Liver (tissue), 8 donors: ENCODE measurements at regions not wholly inside any gene's neighbourhood (a gene's known extent, or its start where the extent isn't known, plus 50 kb on each side); places are given as distances from the start of the nearest gene placed in this dataset.

ENCODE experiments used
- DNase-seq: peaks from one replicate; pipeline ENCODE4 v3.0.0-alpha.2; 2017; ENCODE audit warnings: low spot score
- H3K27ac ChIP-seq, 2 donors: one replicate each; pipeline ENCODE4 v1.7.0; 2013; ENCODE audit warnings: inconsistent platforms in 2 of 2, low read length in 2 of 2, control low read depth in 1 of 2, low read depth in 1 of 2, mild to moderate bottlenecking in 1 of 2
- H3K27me3 ChIP-seq, 4 donors: one replicate each; pipeline versions ENCODE4 v1.6.1 to v1.7.0; 2013; ENCODE audit warnings: low read length in 3 of 4, inconsistent platforms in 1 of 4, mild to moderate bottlenecking in 1 of 4, moderate library complexity in 1 of 4; ENCODE audit not compliant: control insufficient read depth in 4 of 4, insufficient read depth in 4 of 4
- H3K36me3 ChIP-seq, 4 donors: one replicate each; pipeline versions ENCODE4 v1.6.1 to v1.7.0; 2013; ENCODE audit warnings: low read length in 3 of 4, mild to moderate bottlenecking in 3 of 4, low read depth in 1 of 4, moderate library complexity in 1 of 4; ENCODE audit not compliant: control insufficient read depth in 4 of 4, insufficient read depth in 3 of 4
- H3K4me1 ChIP-seq, 4 donors: one replicate each; pipeline versions ENCODE4 v1.6.1 to v1.7.0; 2013; ENCODE audit warnings: low read length in 3 of 4, mild to moderate bottlenecking in 3 of 4, moderate library complexity in 1 of 4; ENCODE audit not compliant: control insufficient read depth in 4 of 4, insufficient read depth in 4 of 4
- H3K4me3 ChIP-seq, 3 donors: one replicate each; pipeline versions ENCODE4 v1.6.1 to v1.7.0; 2013; ENCODE audit warnings: low read length in 3 of 3, control low read depth in 1 of 3, low read depth in 1 of 3, mild to moderate bottlenecking in 1 of 3
- H3K9ac ChIP-seq, 2 donors: one replicate each; pipeline ENCODE4 v1.7.0; 2013; ENCODE audit warnings: low read length in 2 of 2, mild to moderate bottlenecking in 2 of 2, moderate library complexity in 2 of 2, control low read depth in 1 of 2, low read depth in 1 of 2
- H3K9me3 ChIP-seq, 4 donors: one replicate each; pipeline versions ENCODE4 v1.6.1 to v1.7.0; 2013; ENCODE audit warnings: low read length in 3 of 4; ENCODE audit not compliant: control insufficient read depth in 4 of 4
- EGR1 ChIP-seq, 2 donors: IDR thresholded peaks; 2 replicates each; pipeline ENCODE4 v1.6.1; 2016 to 2018; ENCODE audit warnings: antibody characterized with exemption in 2 of 2, low read depth in 2 of 2
- FOXA1 ChIP-seq: IDR thresholded peaks from 2 replicates; pipeline ENCODE4 v1.6.1; 2016; ENCODE audit warnings: antibody characterized with exemption
- FOXA2 ChIP-seq: IDR thresholded peaks from 2 replicates; pipeline ENCODE4 v1.6.1; 2016; ENCODE audit warnings: antibody characterized with exemption
- GABPA ChIP-seq, 2 donors: IDR thresholded peaks in 1 of 2; conservative IDR thresholded peaks in 1 of 2; 2 replicates each; pipeline ENCODE4 v1.6.1; 2016; ENCODE audit warnings: antibody characterized with exemption in 2 of 2, mild to moderate bottlenecking in 1 of 2, moderate library complexity in 1 of 2
- HNF4A ChIP-seq, 2 donors: conservative IDR thresholded peaks; 2 replicates each; pipeline ENCODE4 v1.6.1; 2016; ENCODE audit warnings: antibody characterized with exemption in 2 of 2, mild to moderate bottlenecking in 2 of 2
- JUND ChIP-seq, 2 donors: IDR thresholded peaks; 2 replicates each; pipeline ENCODE4 v1.6.1; 2016; ENCODE audit warnings: antibody characterized with exemption in 2 of 2
- MAX ChIP-seq: IDR thresholded peaks from 2 replicates; pipeline ENCODE4 v1.6.1; 2016; ENCODE audit warnings: antibody characterized with exemption
- NR2F2 ChIP-seq: IDR thresholded peaks from 2 replicates; pipeline ENCODE4 v1.6.1; 2016; ENCODE audit warnings: antibody characterized with exemption
- RAD21 ChIP-seq, 2 donors: IDR thresholded peaks; 2 replicates each; pipeline ENCODE4 v1.6.1; 2016; ENCODE audit warnings: antibody characterized with exemption in 2 of 2, mild to moderate bottlenecking in 2 of 2
- RXRA ChIP-seq, 2 donors: IDR thresholded peaks; 2 replicates each; pipeline ENCODE4 v1.6.1; 2017 to 2018; ENCODE audit warnings: antibody characterized with exemption in 2 of 2, mild to moderate bottlenecking in 1 of 2
- TAF1 ChIP-seq: conservative IDR thresholded peaks from 2 replicates; pipeline ENCODE4 v1.6.1; 2016; ENCODE audit warnings: antibody characterized with exemption, mild to moderate bottlenecking
- YY1 ChIP-seq: IDR thresholded peaks from 2 replicates; pipeline ENCODE4 v1.6.1; 2016; ENCODE audit warnings: antibody characterized with exemption, mild to moderate bottlenecking
- ZBTB33 ChIP-seq: IDR thresholded peaks from 2 replicates; pipeline ENCODE4 v1.6.1; 2016; ENCODE audit warnings: antibody characterized with exemption
- WGBS: extraction: QIAGEN DNeasy Blood & Tissue Kit; methylation state at CpG from one replicate; pipeline ENCODE4 v1.1.7; 2013; 5-methylcytosine and 5-hydroxymethylcytosine counted together
- TF ChIP-seq, protein P1 (sequence below): IDR thresholded peaks from 2 replicates; pipeline ENCODE4 v1.6.1; 2016; ENCODE audit warnings: antibody characterized with exemption
- TF ChIP-seq, protein P2 (sequence below): IDR thresholded peaks from 2 replicates; pipeline ENCODE4 v1.6.1; 2016; ENCODE audit warnings: antibody characterized with exemption, mild to moderate bottlenecking
- TF ChIP-seq, protein P3 (sequence below): fragments of 150-350 bp; IDR thresholded peaks from 2 replicates; pipeline ENCODE4 v1.5.1; 2017; ENCODE audit warnings: improper control_type of control experiment, low read depth, low read length; ENCODE audit not compliant: missing input control
- donor health status: healthy.
- donor health status: healthy.
- donor health status: healthy.
- donor health status: healthy.
- donor health status: healthy.

DNA sequence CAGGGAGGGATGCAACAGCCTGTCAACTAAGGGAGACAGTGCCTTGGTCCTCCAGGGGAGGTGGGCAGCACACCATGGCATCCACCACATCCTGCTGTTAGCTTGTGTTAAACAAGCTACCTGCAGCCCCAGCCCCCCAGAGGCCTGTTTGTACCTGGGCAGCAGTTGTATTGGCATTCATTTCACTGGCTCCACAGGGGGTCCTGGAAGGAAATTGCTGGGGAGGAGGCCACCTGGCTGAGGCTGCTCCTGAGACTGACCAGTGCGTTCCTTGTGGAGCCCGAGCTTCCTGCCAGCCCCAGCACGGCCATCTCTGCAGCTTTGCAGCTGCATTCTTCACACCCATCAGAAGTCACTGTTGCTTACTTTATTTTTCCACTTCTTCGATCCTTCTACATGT, 479.9 kb downstream of the INSC start:
- H3K27me3 ChIP-seq: no peaks in the 10 kb centered on the region
- H3K36me3 ChIP-seq: no peaks in the 10 kb centered on the region
- H3K9me3 ChIP-seq: no peaks in the 10 kb centered on the region
- H3K9ac ChIP-seq: no peak overlapping the region
- TF ChIP-seq, protein P1, sequence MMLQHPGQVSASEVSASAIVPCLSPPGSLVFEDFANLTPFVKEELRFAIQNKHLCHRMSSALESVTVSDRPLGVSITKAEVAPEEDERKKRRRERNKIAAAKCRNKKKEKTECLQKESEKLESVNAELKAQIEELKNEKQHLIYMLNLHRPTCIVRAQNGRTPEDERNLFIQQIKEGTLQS: no peak
- TF ChIP-seq EGR1 (IDR thresholded peaks at IDR 0.05; ENCODE audit: low read depth in 2 of 2): no peak
- TF ChIP-seq, protein P2, sequence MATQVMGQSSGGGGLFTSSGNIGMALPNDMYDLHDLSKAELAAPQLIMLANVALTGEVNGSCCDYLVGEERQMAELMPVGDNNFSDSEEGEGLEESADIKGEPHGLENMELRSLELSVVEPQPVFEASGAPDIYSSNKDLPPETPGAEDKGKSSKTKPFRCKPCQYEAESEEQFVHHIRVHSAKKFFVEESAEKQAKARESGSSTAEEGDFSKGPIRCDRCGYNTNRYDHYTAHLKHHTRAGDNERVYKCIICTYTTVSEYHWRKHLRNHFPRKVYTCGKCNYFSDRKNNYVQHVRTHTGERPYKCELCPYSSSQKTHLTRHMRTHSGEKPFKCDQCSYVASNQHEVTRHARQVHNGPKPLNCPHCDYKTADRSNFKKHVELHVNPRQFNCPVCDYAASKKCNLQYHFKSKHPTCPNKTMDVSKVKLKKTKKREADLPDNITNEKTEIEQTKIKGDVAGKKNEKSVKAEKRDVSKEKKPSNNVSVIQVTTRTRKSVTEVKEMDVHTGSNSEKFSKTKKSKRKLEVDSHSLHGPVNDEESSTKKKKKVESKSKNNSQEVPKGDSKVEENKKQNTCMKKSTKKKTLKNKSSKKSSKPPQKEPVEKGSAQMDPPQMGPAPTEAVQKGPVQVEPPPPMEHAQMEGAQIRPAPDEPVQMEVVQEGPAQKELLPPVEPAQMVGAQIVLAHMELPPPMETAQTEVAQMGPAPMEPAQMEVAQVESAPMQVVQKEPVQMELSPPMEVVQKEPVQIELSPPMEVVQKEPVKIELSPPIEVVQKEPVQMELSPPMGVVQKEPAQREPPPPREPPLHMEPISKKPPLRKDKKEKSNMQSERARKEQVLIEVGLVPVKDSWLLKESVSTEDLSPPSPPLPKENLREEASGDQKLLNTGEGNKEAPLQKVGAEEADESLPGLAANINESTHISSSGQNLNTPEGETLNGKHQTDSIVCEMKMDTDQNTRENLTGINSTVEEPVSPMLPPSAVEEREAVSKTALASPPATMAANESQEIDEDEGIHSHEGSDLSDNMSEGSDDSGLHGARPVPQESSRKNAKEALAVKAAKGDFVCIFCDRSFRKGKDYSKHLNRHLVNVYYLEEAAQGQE: no peak
- TF ChIP-seq JUND (IDR thresholded peaks at IDR 0.05): no peak
- TF ChIP-seq MAX: no peak
- TF ChIP-seq, protein P3, sequence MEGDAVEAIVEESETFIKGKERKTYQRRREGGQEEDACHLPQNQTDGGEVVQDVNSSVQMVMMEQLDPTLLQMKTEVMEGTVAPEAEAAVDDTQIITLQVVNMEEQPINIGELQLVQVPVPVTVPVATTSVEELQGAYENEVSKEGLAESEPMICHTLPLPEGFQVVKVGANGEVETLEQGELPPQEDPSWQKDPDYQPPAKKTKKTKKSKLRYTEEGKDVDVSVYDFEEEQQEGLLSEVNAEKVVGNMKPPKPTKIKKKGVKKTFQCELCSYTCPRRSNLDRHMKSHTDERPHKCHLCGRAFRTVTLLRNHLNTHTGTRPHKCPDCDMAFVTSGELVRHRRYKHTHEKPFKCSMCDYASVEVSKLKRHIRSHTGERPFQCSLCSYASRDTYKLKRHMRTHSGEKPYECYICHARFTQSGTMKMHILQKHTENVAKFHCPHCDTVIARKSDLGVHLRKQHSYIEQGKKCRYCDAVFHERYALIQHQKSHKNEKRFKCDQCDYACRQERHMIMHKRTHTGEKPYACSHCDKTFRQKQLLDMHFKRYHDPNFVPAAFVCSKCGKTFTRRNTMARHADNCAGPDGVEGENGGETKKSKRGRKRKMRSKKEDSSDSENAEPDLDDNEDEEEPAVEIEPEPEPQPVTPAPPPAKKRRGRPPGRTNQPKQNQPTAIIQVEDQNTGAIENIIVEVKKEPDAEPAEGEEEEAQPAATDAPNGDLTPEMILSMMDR: no peak
- no peak for TF ChIP-seq NR2F2
- TF ChIP-seq RAD21 (IDR thresholded peaks at IDR 0.05): no peak
- no peak for TF ChIP-seq YY1
- TF ChIP-seq HNF4A (conservative IDR thresholded peaks at IDR 0.05): no peak
- no peak for TF ChIP-seq TAF1
- no peak for TF ChIP-seq FOXA1
- TF ChIP-seq FOXA2: no peak
- no peak for TF ChIP-seq RXRA (IDR thresholded peaks at IDR 0.05)
- no peak for TF ChIP-seq ZBTB33
- H3K4me1 ChIP-seq: no peaks in the 10 kb centered on the region
- DNase-seq: no peak
- 89% methylated on average over 4 of the region's 4 CpGs for WGBS
- H3K4me3 ChIP-seq: no peak overlapping the region
- no peak overlapping the region for H3K27ac ChIP-seq

DNA sequence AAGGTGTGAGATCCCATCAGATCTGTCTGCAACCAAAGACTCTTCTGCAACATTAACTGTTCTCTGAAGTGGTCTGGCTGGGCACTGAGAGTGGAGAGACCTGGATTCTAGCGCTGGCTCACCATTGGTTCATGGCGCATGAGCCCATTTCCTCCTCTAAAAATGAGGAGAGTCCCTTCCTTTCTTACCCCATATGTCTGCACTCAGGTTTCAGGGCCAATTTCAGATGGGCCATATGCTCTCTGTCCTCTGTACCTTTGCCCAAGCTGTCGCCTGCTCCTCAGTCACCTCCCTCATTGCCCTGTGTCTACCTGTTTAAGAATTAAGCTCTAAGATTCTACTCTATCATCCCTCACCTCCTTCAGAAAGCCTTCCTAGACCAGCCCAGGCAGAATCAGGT, 484.7 kb downstream of the INSC start:
- Histone ChIP-seq H3K4me1 (no peaks in the 10 kb centered on the region), H3K36me3 (no peaks in the 10 kb centered on the region), H3K9me3 (no peaks in the 10 kb centered on the region), H3K27ac (no peak overlapping the region), H3K9ac (no peak overlapping the region), H3K4me3 (no peak overlapping the region), H3K27me3 (no peaks in the 10 kb centered on the region)
- over 99% methylated on average over 3 of the region's 3 CpGs for WGBS
- DNase-seq: no peak
- TF ChIP-seq RAD21 (IDR thresholded peaks at IDR 0.05) (no peak), FOXA1 (no peak), FOXA2 (no peak), RXRA (IDR thresholded peaks at IDR 0.05) (no peak), GABPA (IDR thresholded peaks at IDR 0.05 in 1 of 2, conservative IDR thresholded peaks at IDR 0.05 in 1 of 2) (no peak), HNF4A (conservative IDR thresholded peaks at IDR 0.05) (no peak), JUND (IDR thresholded peaks at IDR 0.05) (no peak), TAF1 (no peak)
- TF ChIP-seq, protein P3: no peak
- TF ChIP-seq, protein P2: no peak
- TF ChIP-seq, protein P1: no peak
